ENCODE measurements at regions not wholly inside any gene's neighbourhood (a gene's known extent, or its start where the extent isn't known, plus 50 kb on each side); places are given as distances from the start of the nearest gene placed in this dataset.

DNA sequence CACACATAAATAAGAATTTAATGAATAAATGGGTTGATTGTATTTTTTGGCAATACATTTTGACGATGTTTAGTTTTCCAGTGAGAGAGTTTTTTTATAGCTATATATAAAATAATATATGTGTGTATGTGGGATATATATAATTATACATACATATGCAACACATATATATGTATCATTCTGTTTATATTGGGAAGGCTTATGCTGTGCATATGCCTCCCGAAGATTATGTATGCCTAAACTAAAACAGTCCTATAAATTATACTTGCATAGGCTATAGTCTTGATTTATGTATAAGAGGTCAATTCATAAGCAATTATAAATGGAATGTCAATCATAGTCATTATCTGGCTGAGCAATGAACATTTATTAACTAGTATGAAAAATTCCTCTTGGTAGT lies 151.3 kb upstream of the HMHB1 start:
- Histone ChIP-seq H3K27ac (ENCODE audit: low read length) (no peak overlapping the region), H3K27me3 (ENCODE audit: control insufficient read depth, insufficient read depth) (no peaks in the 10 kb centered on the region), H3K4me3 (ENCODE audit: low read length) (no peak overlapping the region), H3K4me1 (ENCODE audit: control insufficient read depth, insufficient read depth, low read length) (no peaks in the 10 kb centered on the region), H3K9me3 (ENCODE audit: control insufficient read depth, low read length) (no peaks in the 10 kb centered on the region)
- WGBS, result 93% methylated on average over 2 of the region's 2 CpGs
- intact Hi-C loops (cut with DNase I), result no loop called here
- no peak for ATAC-seq
- no peak for DNase-seq

GRCh38 chr5:143659599-143660238 lies 152.2 kb upstream of the HMHB1 start:
- ATAC-seq, result no peak
- Histone ChIP-seq H3K27me3 (ENCODE audit: control insufficient read depth, insufficient read depth) (no peaks in the 10 kb centered on the region), H3K4me1 (ENCODE audit: control insufficient read depth, insufficient read depth, low read length) (no peaks in the 10 kb centered on the region), H3K4me3 (ENCODE audit: low read length) (no peak overlapping the region), H3K9me3 (ENCODE audit: control insufficient read depth, low read length) (no peaks in the 10 kb centered on the region), H3K27ac (ENCODE audit: low read length) (no peak overlapping the region)
- DNase-seq, result no peak
- intact Hi-C loops (cut with DNase I), result no loop called here
- WGBS, result 80% methylated on average over 3 of the region's 3 CpGs

DNA sequence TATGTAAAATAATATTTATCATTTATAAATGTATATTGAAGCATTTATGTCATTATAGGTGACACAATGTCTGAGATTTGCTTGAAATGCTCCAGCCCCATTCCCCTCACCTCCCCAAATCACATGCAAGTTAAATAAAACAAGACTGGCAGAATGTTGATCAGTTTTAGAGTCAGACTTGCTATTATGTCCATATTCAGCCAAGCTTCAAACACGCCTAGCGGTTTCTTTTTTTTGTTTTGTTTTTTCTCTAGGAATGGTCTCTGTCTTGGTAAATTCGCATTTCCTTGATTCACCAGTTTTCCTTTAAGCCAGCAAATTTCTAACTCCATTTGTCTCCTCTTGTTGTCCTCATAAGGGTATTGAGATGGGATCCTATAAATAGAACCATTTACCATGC lies 153.0 kb upstream of the HMHB1 start:
- Histone ChIP-seq H3K27me3 (ENCODE audit: control insufficient read depth, insufficient read depth) (no peaks in the 10 kb centered on the region), H3K4me1 (ENCODE audit: control insufficient read depth, insufficient read depth, low read length) (no peaks in the 10 kb centered on the region), H3K9me3 (ENCODE audit: control insufficient read depth, low read length) (no peaks in the 10 kb centered on the region), H3K27ac (ENCODE audit: low read length) (no peak overlapping the region), H3K4me3 (ENCODE audit: low read length) (no peak overlapping the region)
- intact Hi-C loops (cut with DNase I), result no loop called here
- no peak for DNase-seq
- ATAC-seq, result no peak
- 97% methylated on average over 3 of the region's 3 CpGs for WGBS

GRCh38 chr5:143657647-143658285 lies 154.2 kb upstream of the HMHB1 start:
- no peaks in the 10 kb centered on the region for H3K27me3 ChIP-seq (ENCODE audit: control insufficient read depth, insufficient read depth)
- DNase-seq (no peak), ATAC-seq (no peak)
- H3K9me3 ChIP-seq (ENCODE audit: control insufficient read depth, low read length), result no peaks in the 10 kb centered on the region
- no peak overlapping the region for H3K4me3 ChIP-seq (ENCODE audit: low read length)
- no peak overlapping the region for H3K27ac ChIP-seq (ENCODE audit: low read length)
- H3K4me1 ChIP-seq (ENCODE audit: control insufficient read depth, insufficient read depth, low read length), result no peaks in the 10 kb centered on the region
- intact Hi-C loops (cut with DNase I), result no loop called here
- WGBS, result 73% methylated on average over 3 of the region's 3 CpGs

GRCh38 chr5:143653766-143654282 lies 158.1 kb upstream of the HMHB1 start:
- Histone ChIP-seq H3K27me3 (ENCODE audit: control insufficient read depth, insufficient read depth) (no peaks in the 10 kb centered on the region), H3K4me3 (ENCODE audit: low read length) (no peak overlapping the region), H3K27ac (ENCODE audit: low read length) (no peak overlapping the region), H3K4me1 (ENCODE audit: control insufficient read depth, insufficient read depth, low read length) (peaks cover 3% of the 10 kb centered on the region), H3K9me3 (ENCODE audit: control insufficient read depth, low read length) (no peaks in the 10 kb centered on the region)
- DNase-seq, result no peak
- ATAC-seq, result no peak
- intact Hi-C loops (cut with DNase I), result no loop called here
- whole genome bisulfite sequencing, result 98% methylated on average over 4 of the region's 4 CpGs

GRCh38 chr5:143653256-143653655 lies 158.7 kb upstream of the HMHB1 start:
- no peak overlapping the region for H3K4me3 ChIP-seq (ENCODE audit: low read length)
- H3K4me1 ChIP-seq (ENCODE audit: control insufficient read depth, insufficient read depth, low read length), result peaks cover 3% of the 10 kb centered on the region
- H3K9me3 ChIP-seq (ENCODE audit: control insufficient read depth, low read length), result no peaks in the 10 kb centered on the region
- intact Hi-C loops (cut with DNase I), result no loop called here
- no peak overlapping the region for H3K27ac ChIP-seq (ENCODE audit: low read length)
- ATAC-seq (no peak), DNase-seq (no peak)
- WGBS, result 97% methylated on average over 2 of the region's 2 CpGs
- H3K27me3 ChIP-seq (ENCODE audit: control insufficient read depth, insufficient read depth), result no peaks in the 10 kb centered on the region

DNA sequence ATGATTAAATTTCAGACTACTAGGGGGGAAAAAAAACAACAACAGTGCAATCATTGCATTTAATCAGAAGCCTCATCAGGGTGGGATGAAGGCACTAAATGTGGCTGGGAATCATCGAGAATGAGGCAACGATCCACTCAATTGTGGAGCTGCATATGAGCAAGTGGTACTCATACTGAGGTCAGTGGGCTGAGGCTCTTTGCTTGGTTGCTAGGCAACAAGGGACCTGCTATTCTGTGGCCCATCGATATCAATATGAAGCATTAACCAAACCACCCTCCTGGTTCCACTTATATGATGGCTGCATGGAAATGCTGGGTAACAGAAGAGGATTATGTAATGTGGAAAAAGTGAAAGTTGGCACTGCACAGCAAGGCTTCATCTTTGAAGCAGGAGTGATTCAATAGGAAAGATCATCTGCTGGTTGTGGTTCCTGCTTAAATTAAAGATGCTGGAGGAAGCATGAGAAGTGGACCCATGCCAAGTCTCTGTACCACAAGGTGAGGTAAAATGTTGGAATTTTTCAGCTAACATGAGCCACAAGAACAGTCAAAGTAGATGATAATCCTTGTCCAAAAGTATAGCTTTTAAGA lies 159.8 kb upstream of the HMHB1 start:
- H3K27me3 ChIP-seq (ENCODE audit: control insufficient read depth, insufficient read depth), result no peaks in the 10 kb centered on the region
- H3K27ac ChIP-seq (ENCODE audit: low read length), result no peak overlapping the region
- WGBS, result 89% methylated on average over 3 of the region's 3 CpGs
- peaks cover 3% of the 10 kb centered on the region for H3K4me1 ChIP-seq (ENCODE audit: control insufficient read depth, insufficient read depth, low read length)
- intact Hi-C loops (cut with DNase I), result no loop called here
- ATAC-seq (no peak), DNase-seq (no peak)
- H3K9me3 ChIP-seq (ENCODE audit: control insufficient read depth, low read length), result no peaks in the 10 kb centered on the region
- no peak overlapping the region for H3K4me3 ChIP-seq (ENCODE audit: low read length)

DNA sequence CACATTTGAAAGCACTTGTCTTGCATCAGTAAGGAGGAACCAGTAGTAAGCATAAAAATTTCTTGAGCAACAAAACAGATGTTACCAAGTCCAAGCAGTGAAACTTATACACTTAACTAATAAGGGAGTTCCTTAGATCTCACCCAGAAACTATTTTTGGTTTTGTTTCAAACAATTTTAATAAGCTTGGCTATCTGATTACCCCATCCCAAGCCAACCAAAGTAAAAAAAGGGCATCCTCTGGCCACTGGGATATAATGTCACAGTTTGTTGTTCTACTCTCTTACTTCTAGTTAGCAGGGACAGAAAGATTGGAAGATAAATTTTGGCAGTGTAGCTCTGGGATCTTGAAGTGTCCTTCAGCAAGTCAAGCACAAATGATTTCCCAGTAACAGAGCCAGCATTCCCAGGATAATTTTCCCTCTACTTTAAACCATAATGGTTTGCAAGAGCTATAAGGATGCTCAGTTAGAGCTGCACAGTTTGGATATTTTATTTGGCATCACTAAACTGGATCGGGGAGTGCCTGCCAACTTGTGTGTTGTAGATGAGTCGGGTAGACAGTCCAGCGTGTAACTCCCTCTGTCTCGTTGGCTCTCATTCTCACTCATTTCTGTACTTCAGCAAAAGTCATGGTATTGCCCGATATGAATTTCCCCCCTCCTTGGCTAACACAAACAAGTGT lies 161.9 kb upstream of the HMHB1 start:
- Histone ChIP-seq H3K4me3 (ENCODE audit: low read length) (no peak overlapping the region), H3K27me3 (ENCODE audit: control insufficient read depth, insufficient read depth) (no peaks in the 10 kb centered on the region), H3K4me1 (ENCODE audit: control insufficient read depth, insufficient read depth, low read length) (peaks cover 3% of the 10 kb centered on the region), H3K9me3 (ENCODE audit: control insufficient read depth, low read length) (no peaks in the 10 kb centered on the region), H3K27ac (ENCODE audit: low read length) (no peak overlapping the region)
- DNase-seq, result peak in 2 of 3 donors; percentile 21 to 69
- WGBS, result 20% methylated on average over 5 of the region's 5 CpGs
- peak; percentile 49 to 77 for ATAC-seq
- intact Hi-C loops (cut with DNase I), result no loop called here

GRCh38 chr5:143648696-143649095 lies 163.3 kb upstream of the HMHB1 start:
- Histone ChIP-seq H3K4me1 (ENCODE audit: control insufficient read depth, insufficient read depth, low read length) (peaks cover 3% of the 10 kb centered on the region), H3K4me3 (ENCODE audit: low read length) (no peak overlapping the region), H3K27ac (ENCODE audit: low read length) (no peak overlapping the region), H3K27me3 (ENCODE audit: control insufficient read depth, insufficient read depth) (no peaks in the 10 kb centered on the region), H3K9me3 (ENCODE audit: control insufficient read depth, low read length) (no peaks in the 10 kb centered on the region)
- ATAC-seq (no peak), DNase-seq (no peak)
- 96% methylated on average over 2 of the region's 2 CpGs for WGBS
- intact Hi-C loops (cut with DNase I), result no loop called here

DNA sequence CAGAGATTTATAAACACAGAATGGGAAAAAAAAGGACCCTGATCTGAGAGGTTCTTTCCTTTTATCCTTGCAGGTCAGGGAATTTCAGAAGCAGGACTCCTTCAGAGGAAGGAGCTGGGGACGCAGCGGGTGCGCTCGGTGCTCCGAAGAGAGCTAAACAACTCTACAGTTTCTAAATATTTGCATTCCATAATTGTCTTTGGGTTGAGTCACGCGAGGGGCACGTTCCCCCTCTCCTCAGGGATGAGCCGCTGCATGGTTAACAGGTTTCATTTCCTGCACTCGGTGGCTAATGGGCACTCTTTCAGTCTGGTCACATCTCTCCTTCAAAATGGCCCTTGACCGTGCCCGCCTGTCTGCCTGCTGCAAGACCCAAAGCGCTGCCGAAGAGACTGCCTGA lies 165.0 kb upstream of the HMHB1 start:
- Histone ChIP-seq H3K27ac (ENCODE audit: low read length) (no peak overlapping the region), H3K4me3 (ENCODE audit: low read length) (no peak overlapping the region), H3K9me3 (ENCODE audit: control insufficient read depth, low read length) (no peaks in the 10 kb centered on the region), H3K4me1 (ENCODE audit: control insufficient read depth, insufficient read depth, low read length) (peaks cover 3% of the 10 kb centered on the region), H3K27me3 (ENCODE audit: control insufficient read depth, insufficient read depth) (no peaks in the 10 kb centered on the region)
- DNase-seq (no peak), ATAC-seq (no peak)
- intact Hi-C loops (cut with DNase I), result no loop called here
- WGBS, result 97% methylated on average over 14 of the region's 14 CpGs

- DNase-seq, result no peak
- intact Hi-C loops (cut with DNase I), result no loop called here
- WGBS, result 93% methylated on average over 6 of the region's 6 CpGs
- ATAC-seq, result no peak
- Histone ChIP-seq H3K4me3 (ENCODE audit: low read length) (no peak overlapping the region), H3K9me3 (ENCODE audit: control insufficient read depth, low read length) (no peaks in the 10 kb centered on the region), H3K27ac (ENCODE audit: low read length) (no peak overlapping the region), H3K27me3 (ENCODE audit: control insufficient read depth, insufficient read depth) (no peaks in the 10 kb centered on the region), H3K4me1 (ENCODE audit: control insufficient read depth, insufficient read depth, low read length) (peaks cover 2% of the 10 kb centered on the region)
These were observed 166.6 kb upstream of the HMHB1 start for GRCh38 chr5:143645356-143645755.

All from right cardiac atrium (tissue), 5 donors.